Forelimb muscle (tissue), 1 donor: ENCODE measurements at regions not wholly inside any gene's neighbourhood (a gene's known extent, or its start where the extent isn't known, plus 50 kb on each side); places are given as distances from the start of the nearest gene placed in this dataset.

Source experiments
- DNase-seq: peaks from one replicate; pipeline ENCODE4 v3.0.0-alpha.2; 2013; ENCODE audit warnings: low read depth

GRCh38 chr1:5342830-5343229, 649.4 kb downstream of the NPHP4 start:
- no peak for DNase-seq

GRCh38 chr1:5342172-5342571, 650.1 kb downstream of the NPHP4 start:
- DNase-seq, result no peak

GRCh38 chr1:5341471-5341870, 650.8 kb downstream of the NPHP4 start:
- no peak for DNase-seq

- no peak for DNase-seq
Observed at GRCh38 chr1:5340560-5341130, 651.6 kb downstream of the NPHP4 start.

GRCh38 chr1:5338466-5338865, 653.8 kb downstream of the NPHP4 start:
- DNase-seq, result no peak

GRCh38 chr1:5333291-5333690, 658.9 kb downstream of the NPHP4 start:
- no peak for DNase-seq

- no peak for DNase-seq
Observed at GRCh38 chr1:5331101-5331500, 661.1 kb downstream of the NPHP4 start.

- no peak for DNase-seq
Observed at GRCh38 chr1:5329068-5329739, 663.0 kb downstream of the NPHP4 start.

- no peak for DNase-seq
Observed at GRCh38 chr1:5324883-5325282, 667.3 kb downstream of the NPHP4 start.

GRCh38 chr1:5318143-5318816, 663.9 kb downstream of the AJAP1 start:
- no peak for DNase-seq

GRCh38 chr1:5317391-5317790, 663.0 kb downstream of the AJAP1 start:
- DNase-seq, result no peak

- no peak for DNase-seq
Observed at GRCh38 chr1:5312862-5313261, 658.5 kb downstream of the AJAP1 start.

- no peak for DNase-seq
Observed at GRCh38 chr1:5312293-5312674, 657.9 kb downstream of the AJAP1 start.

GRCh38 chr1:5311634-5312292, 657.4 kb downstream of the AJAP1 start:
- DNase-seq, result no peak

- DNase-seq, result no peak
Observed at GRCh38 chr1:5311147-5311546, 656.7 kb downstream of the AJAP1 start.

- DNase-seq, result no peak
Observed at GRCh38 chr1:5308249-5308648, 653.8 kb downstream of the AJAP1 start.

GRCh38 chr1:5304702-5305101, 650.3 kb downstream of the AJAP1 start:
- DNase-seq, result no peak

- DNase-seq, result no peak
Observed at GRCh38 chr1:5298376-5298775, 644.0 kb downstream of the AJAP1 start.

GRCh38 chr1:5297886-5298239, 643.5 kb downstream of the AJAP1 start:
- no peak for DNase-seq

- DNase-seq, result peak; percentile 29
Observed at GRCh38 chr1:5297180-5297885, 642.9 kb downstream of the AJAP1 start.

GRCh38 chr1:5296557-5297179, 642.3 kb downstream of the AJAP1 start:
- no peak for DNase-seq

GRCh38 chr1:5296095-5296494, 641.7 kb downstream of the AJAP1 start:
- no peak for DNase-seq
